GM12874 (cell line): ENCODE measurements at regions not wholly inside any gene's neighbourhood (a gene's known extent, or its start where the extent isn't known, plus 50 kb on each side); places are given as distances from the start of the nearest gene placed in this dataset.

Experiments used
- CTCF ChIP-seq: IDR thresholded peaks from 2 replicates; pipeline ENCODE4 v1.5.1; 2011; ENCODE audit warnings: low read depth, mild to moderate bottlenecking, control low read depth, low read length, moderate library complexity; ENCODE audit not compliant: insufficient read depth

- no peak for TF ChIP-seq CTCF
These were observed 75.7 kb downstream of the TRIM43 start for GRCh38 chr2:95667480-95667879.

- no peak for TF ChIP-seq CTCF
These were observed 77.7 kb downstream of the TRIM43 start for GRCh38 chr2:95669441-95669991.

GRCh38 chr2:95670167-95670566, 78.4 kb downstream of the TRIM43 start:
- TF ChIP-seq CTCF = no peak

GRCh38 chr2:95670686-95671085, 78.9 kb downstream of the TRIM43 start:
- TF ChIP-seq CTCF = no peak

- TF ChIP-seq CTCF = no peak
These were observed 82.4 kb downstream of the TRIM43 start for GRCh38 chr2:95674186-95674585.

GRCh38 chr2:95677346-95677745, 85.5 kb downstream of the TRIM43 start:
- TF ChIP-seq CTCF = no peak

GRCh38 chr2:95685513-95685912, 93.7 kb downstream of the TRIM43 start:
- TF ChIP-seq CTCF = no peak
